GM12878 (cell line): ENCODE measurements at regions not wholly inside any gene's neighbourhood (a gene's known extent, or its start where the extent isn't known, plus 50 kb on each side); places are given as distances from the start of the nearest gene placed in this dataset.

Experiments used
- ATAC-seq: fragments of 200-7000 bp; cut with Tn5 transposase; 3 replicates; pipeline ENCODE4 v1.9.1; 2020; ENCODE audit warnings: mild to moderate bottlenecking, moderate library complexity
- BruUV-seq: library from RNA; stranded (reverse); fragments of 400-500 nt; replicated peaks from 2 replicates; lab custom pipeline; 2021; lab: Mats Ljungman, UMichigan
- CTCF ChIA-PET: fragments of 300-600 bp; sonication (Branson Sonifier 250); formaldehyde crosslinking; extraction: SDS; loops from one replicate; lab custom pipeline; 2021; ENCODE audit warnings: inconsistent platforms; lab: Yijun Ruan, JAX
- POLR2A ChIA-PET: fragments of 350-600 bp; formaldehyde crosslinking; extraction: SDS; loops from one replicate; lab custom pipeline; 2021; ENCODE audit warnings: inconsistent platforms; lab: Charles Lee
- RAD21 ChIA-PET: fragments of 300-600 bp; sonication (Branson Sonifier 250); formaldehyde crosslinking; loops from one replicate; lab custom pipeline; 2023; ENCODE audit warnings: antibody characterized with exemption; ENCODE audit not compliant: unreplicated experiment; lab: Charles Lee
- SMC1A ChIA-PET: fragments of 300-600 bp; sonication (Branson Sonifier 250); formaldehyde crosslinking; loops from one replicate; lab custom pipeline; 2023; ENCODE audit not compliant: unreplicated experiment, uncharacterized antibody; lab: Charles Lee
- DNase-seq: peaks from one replicate; pipeline ENCODE4 v3.0.0-alpha.2; 2011; ENCODE audit warnings: low read depth, low spot score
- FAIRE-seq: peaks from 3 replicates; lab custom pipeline; 2011; peaks lifted over from hg19 to GRCh38; lab: Jason Lieb, UNC
- H2AFZ ChIP-seq: 2 replicates; pipeline ENCODE4 v1.6.0; 2011; ENCODE audit warnings: low read depth, low read length, control low read depth; ENCODE audit not compliant: control insufficient read depth
- H3K27ac ChIP-seq: 2 replicates; pipeline ENCODE4 v1.5.1; 2011; ENCODE audit warnings: control low read depth; ENCODE audit not compliant: control insufficient read depth, insufficient read depth
- H3K27me3 ChIP-seq, 2 experiments: replicated peaks in 1 of 2; 2 replicates each; pipeline versions ENCODE4 v1.6.0 to v1.6.1; 2011; ENCODE audit warnings: low read length in 1 of 2; ENCODE audit not compliant: control insufficient read depth in 2 of 2, insufficient read depth in 2 of 2
- H3K36me3 ChIP-seq, 2 experiments: 2 replicates each; pipeline ENCODE4 v1.5.1; 2011; ENCODE audit warnings: low read length in 1 of 2; ENCODE audit not compliant: control insufficient read depth in 2 of 2, insufficient read depth in 2 of 2
- H3K4me1 ChIP-seq: 2 replicates; pipeline ENCODE4 v1.6.1; 2011; ENCODE audit warnings: mild to moderate bottlenecking, low read length, moderate library complexity, mixed read lengths; ENCODE audit not compliant: control insufficient read depth, insufficient read depth
- H3K4me2 ChIP-seq: 2 replicates; pipeline ENCODE4 v1.6.0; 2011; ENCODE audit warnings: control low read depth; ENCODE audit not compliant: control insufficient read depth, insufficient read depth
- H3K4me3 ChIP-seq: fragments of 200-600 bp; sonication (generic); 2 replicates; pipeline ENCODE4 v1.5.1; 2016
- H3K79me2 ChIP-seq: 2 replicates; pipeline ENCODE4 v1.6.0; 2011; ENCODE audit warnings: low read length; ENCODE audit not compliant: control insufficient read depth, insufficient read depth
- H3K9ac ChIP-seq: 2 replicates; pipeline ENCODE4 v1.8.0; 2011; ENCODE audit warnings: low read length, control low read depth, mixed read lengths; ENCODE audit not compliant: control insufficient read depth, insufficient read depth
- H3K9me3 ChIP-seq: replicated peaks from 3 replicates; pipeline ENCODE4 v1.5.1; 2011; ENCODE audit warnings: mild to moderate bottlenecking, low read length; ENCODE audit not compliant: control insufficient read depth, insufficient read depth
- H4K20me1 ChIP-seq: 2 replicates; pipeline ENCODE4 v1.6.0; 2011; ENCODE audit not compliant: control insufficient read depth, insufficient read depth
- ASH2L ChIP-seq: fragments of 300-600, 200-600 bp; sonication (generic); IDR thresholded peaks from 2 replicates; pipeline ENCODE4 v1.6.1; 2017; ENCODE audit warnings: low read depth, mild to moderate bottlenecking, borderline replicate concordance
- CBFB ChIP-seq: IDR thresholded peaks from 2 replicates; pipeline ENCODE4 v1.6.1; 2016; ENCODE audit warnings: antibody characterized with exemption, low read depth
- HDAC2 ChIP-seq: fragments of 200-600 bp; sonication (generic); IDR thresholded peaks from 2 replicates; pipeline ENCODE4 v1.6.1; 2017
- JUNB ChIP-seq: IDR thresholded peaks from 2 replicates; pipeline ENCODE4 v1.6.1; 2016; ENCODE audit warnings: antibody characterized with exemption, mild to moderate bottlenecking
- KAT2A ChIP-seq: conservative IDR thresholded peaks from 2 replicates; pipeline ENCODE4 v1.6.1; 2011; ENCODE audit warnings: low read depth, low read length; ENCODE audit not compliant: control insufficient read depth
- MXI1 ChIP-seq: fragments of 150-350 bp; IDR thresholded peaks from 2 replicates; pipeline ENCODE4 v1.6.1; 2011; ENCODE audit warnings: low read depth, mild to moderate bottlenecking, inconsistent platforms, low read length, improper control_type of control experiment
- NFIC ChIP-seq: IDR thresholded peaks from 2 replicates; pipeline ENCODE4 v1.6.1; 2012; ENCODE audit warnings: low read depth, mild to moderate bottlenecking, inconsistent platforms, low read length, moderate library complexity
- NFXL1 ChIP-seq: fragments of 450-650 bp; IDR thresholded peaks from 2 replicates; pipeline ENCODE4 v1.6.1; 2017; ENCODE audit warnings: antibody characterized with exemption, mild to moderate bottlenecking, borderline replicate concordance
- NR2C1 ChIP-seq: fragments of 450-650 bp; IDR thresholded peaks from 2 replicates; pipeline ENCODE4 v1.6.1; 2017; ENCODE audit warnings: antibody characterized with exemption, mild to moderate bottlenecking, moderate library complexity
- NR2C2 ChIP-seq: IDR thresholded peaks from 2 replicates; pipeline ENCODE4 v1.6.1; 2011; ENCODE audit warnings: borderline replicate concordance, low read depth; ENCODE audit not compliant: control insufficient read depth, insufficient read length
- NRF1 ChIP-seq: conservative IDR thresholded peaks from 2 replicates; pipeline ENCODE4 v1.6.1; 2011; ENCODE audit warnings: mild to moderate bottlenecking, low read depth, low read length, improper control_type of control experiment
- POLR2AphosphoS2 ChIP-seq: IDR thresholded peaks from 2 replicates; pipeline ENCODE4 v1.6.1; 2011; ENCODE audit warnings: low read depth, mild to moderate bottlenecking, low read length, improper control_type of control experiment, moderate library complexity
- SKIL ChIP-seq: fragments of 450-650 bp; IDR thresholded peaks from 2 replicates; pipeline ENCODE4 v1.6.1; 2017; ENCODE audit warnings: mild to moderate bottlenecking, low read depth, inconsistent platforms; ENCODE audit not compliant: poor library complexity, severe bottlenecking
- SP1 ChIP-seq: IDR thresholded peaks from one replicate; pipeline ENCODE4 v1.6.1; 2011; ENCODE audit warnings: low read depth, low read length
- SREBF1 ChIP-seq: IDR thresholded peaks from 2 replicates; pipeline ENCODE4 v1.6.1; 2012; ENCODE audit warnings: mild to moderate bottlenecking, low read length
- SUZ12 ChIP-seq: fragments of 200-600 bp; sonication (generic); IDR thresholded peaks from one replicate; pipeline ENCODE4 v1.6.1; 2018; ENCODE audit warnings: antibody characterized with exemption, mild to moderate bottlenecking; ENCODE audit not compliant: unreplicated experiment
- TAF1 ChIP-seq: IDR thresholded peaks from 2 replicates; pipeline ENCODE4 v1.6.1; 2011; ENCODE audit warnings: mild to moderate bottlenecking, low read depth, low read length, borderline replicate concordance
- TCF3 ChIP-seq: IDR thresholded peaks from 2 replicates; pipeline ENCODE4 v1.6.1; 2012; ENCODE audit warnings: low read depth, mild to moderate bottlenecking, low read length, borderline replicate concordance; ENCODE audit not compliant: insufficient read depth
- ZNF622 ChIP-seq: fragments of 450-650 bp; IDR thresholded peaks from 2 replicates; pipeline ENCODE4 v1.6.1; 2017; ENCODE audit warnings: mild to moderate bottlenecking, inconsistent platforms
- WGBS: methylation state at CpG from one replicate; pipeline ENCODE4 v1.1.6; 2016; ENCODE audit warnings: low lambda C conversion rate; ENCODE audit not compliant: insufficient replicate concordance, insufficient coverage; ENCODE audit errors: missing lambda C conversion rate; 5-methylcytosine and 5-hydroxymethylcytosine counted together
- in situ Hi-C: fragments of 300-500 bp; cut with MboI; formaldehyde crosslinking; loops from 9 replicates; pipeline ENCODE4 v1.14.3; 2018; ENCODE audit warnings: mixed read lengths
- intact Hi-C: fragments of 100-400 bp; cut with micrococcal nuclease; formaldehyde crosslinking; loops from one replicate; pipeline ENCODE4 v1.14.2; 2022; ENCODE audit not compliant: unreplicated experiment

- Histone ChIP-seq H3K9ac (no peak overlapping the region), H3K9me3 (no peaks in the 10 kb centered on the region), H3K27me3 (no peaks in the 10 kb centered on the region), H3K4me3 (no peak overlapping the region), H2AFZ (no peak overlapping the region), H4K20me1 (no peaks in the 10 kb centered on the region), H3K27ac (no peak overlapping the region), H3K4me1 (no peaks in the 10 kb centered on the region), H3K79me2 (no peaks in the 10 kb centered on the region), H3K36me3 (no peaks in the 10 kb centered on the region), H3K4me2 (no peak overlapping the region)
- no peak for DNase-seq
- POLR2A ChIA-PET = interaction anchor here (0.6 kb wide), 1 partner anchor 914 kb away, joined by 4 read pairs; no protein-coding TSS in a partner anchor
- SMC1A ChIA-PET = no interaction called here
- in situ Hi-C loops (no loop called here), intact Hi-C loops (no loop called here)
- no TSS peak for BruUV-seq
- TF ChIP-seq HDAC2 (no peak), NFIC (no peak), ZNF622 (no peak), NRF1 (no peak), NFXL1 (no peak), TCF3 (no peak), TAF1 (no peak), MXI1 (no peak), SREBF1 (no peak), ASH2L (no peak), SKIL (no peak), JUNB (no peak), SP1 (no peak), NR2C1 (no peak), NR2C2 (no peak), KAT2A (no peak), CBFB (no peak), SUZ12 (no peak), POLR2AphosphoS2 (no peak)
- no peak for FAIRE-seq
- RAD21 ChIA-PET = no interaction called here
- no peak for ATAC-seq
- 47% methylated on average over 10 of the region's 10 CpGs for WGBS
- CTCF ChIA-PET = no interaction called here
Measured at GRCh38 chr13:107681600-107681999, 533.7 kb downstream of the LIG4 start.
